ENCODE measurements at regions not wholly inside any gene's neighbourhood (a gene's known extent, or its start where the extent isn't known, plus 50 kb on each side); places are given as distances from the start of the nearest gene placed in this dataset.

- ChIA-PET CTCF (interaction anchor here (0.5 to 0.9 kb wide), 3 partner anchors 8 to 356 kb away, joined by 3 read pairs; no protein-coding TSS in a partner anchor), POLR2A (ENCODE audit: low non-redundant PET) (no interaction called here)
- no peak for DNase-seq (ENCODE audit: low spot score)
- H3K27ac ChIP-seq = no peak overlapping the region
- no peak for TF ChIP-seq CTCF (conservative IDR thresholded peaks at IDR 0.05; ENCODE audit: low read depth)
Observed at GRCh38 chr3:150357923-150358607, 50.0 kb upstream of the TSC22D2 start.

GRCh38 chr3:150357140-150357539 is 51.0 kb upstream of the TSC22D2 start:
- DNase-seq (ENCODE audit: low spot score) = no peak
- TF ChIP-seq CTCF (conservative IDR thresholded peaks at IDR 0.05; ENCODE audit: low read depth) = no peak
- ChIA-PET CTCF (no interaction called here), POLR2A (ENCODE audit: low non-redundant PET) (no interaction called here)
- no peak overlapping the region for H3K27ac ChIP-seq

- no peak overlapping the region for H3K27ac ChIP-seq
- no peak for TF ChIP-seq CTCF (conservative IDR thresholded peaks at IDR 0.05; ENCODE audit: low read depth)
- CTCF ChIA-PET = no interaction called here
- DNase-seq (ENCODE audit: low spot score) = no peak
- POLR2A ChIA-PET (ENCODE audit: low non-redundant PET) = no interaction called here
Observed at GRCh38 chr3:150355574-150355973, 52.5 kb upstream of the TSC22D2 start.

- ChIA-PET CTCF (no interaction called here), POLR2A (ENCODE audit: low non-redundant PET) (no interaction called here)
- TF ChIP-seq CTCF (conservative IDR thresholded peaks at IDR 0.05; ENCODE audit: low read depth) = no peak
- no peak overlapping the region for H3K27ac ChIP-seq
- no peak for DNase-seq (ENCODE audit: low spot score)
Observed at GRCh38 chr3:150352931-150353330, 55.2 kb upstream of the TSC22D2 start.

GRCh38 chr3:150351398-150351797 is 56.7 kb upstream of the TSC22D2 start:
- CTCF ChIA-PET = interaction anchor here (0.5 kb wide), 1 partner anchor 821 kb away, joined by 3 read pairs; no protein-coding TSS in a partner anchor
- POLR2A ChIA-PET (ENCODE audit: low non-redundant PET) = no interaction called here
- no peak for TF ChIP-seq CTCF (conservative IDR thresholded peaks at IDR 0.05; ENCODE audit: low read depth)
- peak; percentile 52 for DNase-seq (ENCODE audit: low spot score)
- H3K27ac ChIP-seq = peak overlapping the region; percentile 88

GRCh38 chr3:150349314-150350097 is 58.6 kb upstream of the TSC22D2 start:
- peak overlapping the region; percentile 73 for H3K27ac ChIP-seq
- POLR2A ChIA-PET (ENCODE audit: low non-redundant PET) = no interaction called here
- TF ChIP-seq CTCF (conservative IDR thresholded peaks at IDR 0.05; ENCODE audit: low read depth) = no peak
- DNase-seq (ENCODE audit: low spot score) = no peak
- CTCF ChIA-PET = interaction anchor here (0.6 to 0.9 kb wide), 4 partner anchors 9 to 63 kb away, joined by 3 to 4 read pairs (median 3); partner anchors contain the start of gene TSC22D2

Measured in RWPE1 (cell line).